ENCODE measurements at regions not wholly inside any gene's neighbourhood (a gene's known extent, or its start where the extent isn't known, plus 50 kb on each side); places are given as distances from the start of the nearest gene placed in this dataset.
"Not testable (repeated sequence)": the region's sequence is repeated elsewhere in the genome, so short reads cannot be mapped to it uniquely, and the experiment has no call there.

- TF ChIP-seq CTCF (IDR thresholded peaks at IDR 0.05); EP300 (IDR thresholded peaks at IDR 0.05; ENCODE audit: low read depth): not testable (repeated sequence)
Observed at GRCh38 chr11:67807896-67808295, 133.5 kb upstream of the ALDH3B2 start.
